Loucy (cell line): ENCODE measurements at regions not wholly inside any gene's neighbourhood (a gene's known extent, or its start where the extent isn't known, plus 50 kb on each side); places are given as distances from the start of the nearest gene placed in this dataset.

Experiments used
- H2AFZ ChIP-seq: fragments of 200-600 bp; sonication (generic); 2 replicates; pipeline ENCODE4 v1.6.0; 2016; ENCODE audit warnings: antibody characterized with exemption, mild to moderate bottlenecking, low read length, moderate library complexity
- H3F3A ChIP-seq: fragments of 200-600 bp; 2 replicates; pipeline ENCODE4 v1.6.0; 2016; ENCODE audit warnings: antibody characterized with exemption, low read depth, mild to moderate bottlenecking
- H3K27me3 ChIP-seq: fragments of 200-600 bp; sonication (generic); 2 replicates; pipeline ENCODE4 v1.6.1; 2014; ENCODE audit warnings: low read length, mild to moderate bottlenecking; ENCODE audit not compliant: insufficient read depth, poor library complexity, severe bottlenecking
- H3K36me3 ChIP-seq: fragments of 200-600 bp; sonication (generic); 2 replicates; pipeline ENCODE4 v1.6.1; 2016; ENCODE audit warnings: low read length; ENCODE audit not compliant: insufficient read depth
- H3K4me1 ChIP-seq: fragments of 200-600 bp; sonication (generic); 2 replicates; pipeline ENCODE4 v1.5.1; 2014; ENCODE audit warnings: low read length, mild to moderate bottlenecking; ENCODE audit not compliant: insufficient read depth, poor library complexity, severe bottlenecking
- H3K4me2 ChIP-seq: fragments of 200-600 bp; sonication (generic); 2 replicates; pipeline ENCODE4 v1.6.0; 2014; ENCODE audit warnings: antibody characterized with exemption, low read length, low read depth, mild to moderate bottlenecking; ENCODE audit not compliant: poor library complexity, severe bottlenecking
- H3K4me3 ChIP-seq: fragments of 200-600 bp; sonication (generic); 2 replicates; pipeline ENCODE4 v1.5.1; 2014; ENCODE audit warnings: low read length, mild to moderate bottlenecking, mixed read lengths; ENCODE audit not compliant: poor library complexity, severe bottlenecking
- H3K79me2 ChIP-seq: fragments of 200-600 bp; sonication (generic); 2 replicates; pipeline ENCODE4 v1.6.1; 2014; ENCODE audit warnings: low read length; ENCODE audit not compliant: insufficient read depth
- H3K9ac ChIP-seq: fragments of 200-600 bp; sonication (generic); 2 replicates; pipeline ENCODE4 v1.6.0; 2014; ENCODE audit warnings: mild to moderate bottlenecking, low read depth, low read length, moderate library complexity; ENCODE audit not compliant: poor library complexity, severe bottlenecking
- H3K9me2 ChIP-seq: fragments of 200-600 bp; sonication (generic); replicated peaks from 2 replicates; pipeline ENCODE4 v1.6.1; 2016; ENCODE audit warnings: low read depth, low read length, mixed read lengths
- H3K9me3 ChIP-seq: fragments of 200-600 bp; sonication (generic); 2 replicates; pipeline ENCODE4 v1.6.1; 2014; ENCODE audit warnings: mild to moderate bottlenecking, antibody characterized with exemption, low read length, low read depth; ENCODE audit not compliant: insufficient read depth
- H4K20me1 ChIP-seq: fragments of 200-600 bp; sonication (generic); 2 replicates; pipeline ENCODE4 v1.6.0; 2014; ENCODE audit warnings: antibody characterized with exemption, low read length, mild to moderate bottlenecking; ENCODE audit not compliant: insufficient read depth, poor library complexity, severe bottlenecking
- EZH2phosphoT487 ChIP-seq: fragments of 200-600 bp; IDR thresholded peaks from 2 replicates; pipeline ENCODE4 v1.6.1; 2018; ENCODE audit warnings: antibody characterized with exemption, mild to moderate bottlenecking, moderate library complexity, borderline replicate concordance
- TF ChIP-seq, protein P1 (sequence below): fragments of 200-600 bp; sonication (generic); conservative IDR thresholded peaks from 2 replicates; pipeline ENCODE4 v1.5.1; 2014; ENCODE audit warnings: mild to moderate bottlenecking, antibody characterized with exemption, low read length

- no peaks in the 10 kb centered on the region for H3K9me3 ChIP-seq
- no peaks in the 10 kb centered on the region for H3K36me3 ChIP-seq
- no peaks in the 10 kb centered on the region for H4K20me1 ChIP-seq
- H3K4me1 ChIP-seq = no peaks in the 10 kb centered on the region
- TF ChIP-seq, protein P1, sequence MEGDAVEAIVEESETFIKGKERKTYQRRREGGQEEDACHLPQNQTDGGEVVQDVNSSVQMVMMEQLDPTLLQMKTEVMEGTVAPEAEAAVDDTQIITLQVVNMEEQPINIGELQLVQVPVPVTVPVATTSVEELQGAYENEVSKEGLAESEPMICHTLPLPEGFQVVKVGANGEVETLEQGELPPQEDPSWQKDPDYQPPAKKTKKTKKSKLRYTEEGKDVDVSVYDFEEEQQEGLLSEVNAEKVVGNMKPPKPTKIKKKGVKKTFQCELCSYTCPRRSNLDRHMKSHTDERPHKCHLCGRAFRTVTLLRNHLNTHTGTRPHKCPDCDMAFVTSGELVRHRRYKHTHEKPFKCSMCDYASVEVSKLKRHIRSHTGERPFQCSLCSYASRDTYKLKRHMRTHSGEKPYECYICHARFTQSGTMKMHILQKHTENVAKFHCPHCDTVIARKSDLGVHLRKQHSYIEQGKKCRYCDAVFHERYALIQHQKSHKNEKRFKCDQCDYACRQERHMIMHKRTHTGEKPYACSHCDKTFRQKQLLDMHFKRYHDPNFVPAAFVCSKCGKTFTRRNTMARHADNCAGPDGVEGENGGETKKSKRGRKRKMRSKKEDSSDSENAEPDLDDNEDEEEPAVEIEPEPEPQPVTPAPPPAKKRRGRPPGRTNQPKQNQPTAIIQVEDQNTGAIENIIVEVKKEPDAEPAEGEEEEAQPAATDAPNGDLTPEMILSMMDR = no peak
- no peak for TF ChIP-seq EZH2phosphoT487
- no peaks in the 10 kb centered on the region for H3K79me2 ChIP-seq
- H3K27me3 ChIP-seq = no peaks in the 10 kb centered on the region
- H3K4me2 ChIP-seq = no peak overlapping the region
- H3K9me2 ChIP-seq = no peaks in the 10 kb centered on the region
- no peaks in the 10 kb centered on the region for H3F3A ChIP-seq
- H3K4me3 ChIP-seq = no peak overlapping the region
- H2AFZ ChIP-seq = no peak overlapping the region
- no peak overlapping the region for H3K9ac ChIP-seq
These were observed 1312.6 kb downstream of the PCDH18 start for GRCh38 chr4:136219592-136220125.

DNA sequence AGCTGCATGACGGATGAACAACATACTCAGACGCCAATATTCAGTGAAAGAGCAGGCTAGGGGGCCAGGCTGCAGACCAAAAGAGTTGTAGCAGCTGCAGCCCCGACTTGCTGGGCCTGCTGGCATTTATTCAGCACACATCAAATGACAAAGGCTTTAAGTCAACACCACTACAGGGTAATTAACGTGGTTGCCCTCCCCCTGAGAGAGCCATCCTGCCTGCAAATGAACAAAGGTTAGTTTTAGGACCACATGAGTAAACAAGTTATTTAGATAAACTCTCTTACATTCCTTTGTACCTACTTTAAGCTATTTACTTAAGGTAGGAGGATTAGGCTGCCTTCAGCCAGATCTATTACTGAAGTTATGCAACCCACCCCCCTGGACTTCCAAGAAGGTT is 1329.1 kb downstream of the PCDH18 start:
- Histone ChIP-seq H3K4me1 (no peaks in the 10 kb centered on the region), H3K79me2 (no peaks in the 10 kb centered on the region), H3K9me3 (no peaks in the 10 kb centered on the region), H3K4me3 (no peak overlapping the region), H4K20me1 (no peaks in the 10 kb centered on the region), H3F3A (no peaks in the 10 kb centered on the region), H3K36me3 (no peaks in the 10 kb centered on the region), H3K9ac (no peak overlapping the region), H3K9me2 (no peaks in the 10 kb centered on the region), H2AFZ (no peak overlapping the region), H3K27me3 (no peaks in the 10 kb centered on the region), H3K4me2 (no peak overlapping the region)
- no peak for TF ChIP-seq EZH2phosphoT487
- TF ChIP-seq, protein P1 = no peak

DNA sequence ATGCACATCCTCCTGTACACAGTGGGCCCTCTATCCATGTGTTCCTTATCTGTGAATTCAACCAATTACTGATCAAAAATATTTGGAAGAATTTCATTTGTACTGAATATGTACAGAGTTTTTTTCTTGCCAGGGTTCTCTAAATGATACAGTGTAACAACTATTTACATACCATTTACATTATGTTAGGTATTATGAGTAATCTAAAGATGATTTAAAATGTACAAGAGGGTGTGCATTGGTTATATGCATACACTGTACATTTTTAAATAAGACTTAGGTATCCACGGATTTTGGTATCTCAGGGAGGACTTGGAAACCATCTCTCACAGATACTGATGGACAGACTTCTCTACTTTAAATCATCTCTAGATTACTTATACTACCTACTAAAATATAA is 1333.9 kb downstream of the PCDH18 start:
- Histone ChIP-seq H3K9me3 (no peaks in the 10 kb centered on the region), H3K4me2 (no peak overlapping the region), H3K9me2 (no peaks in the 10 kb centered on the region), H3K36me3 (no peaks in the 10 kb centered on the region), H3K79me2 (no peaks in the 10 kb centered on the region), H3F3A (no peaks in the 10 kb centered on the region), H3K27me3 (no peaks in the 10 kb centered on the region), H3K4me1 (no peaks in the 10 kb centered on the region), H3K4me3 (no peak overlapping the region), H4K20me1 (no peaks in the 10 kb centered on the region), H2AFZ (no peak overlapping the region), H3K9ac (no peak overlapping the region)
- no peak for TF ChIP-seq EZH2phosphoT487
- TF ChIP-seq, protein P1 = no peak
